Colonic mucosa (tissue), 4 donors: ENCODE measurements at regions not wholly inside any gene's neighbourhood (a gene's known extent, or its start where the extent isn't known, plus 50 kb on each side); places are given as distances from the start of the nearest gene placed in this dataset.

Experiments used
- DNase-seq: peaks from one replicate; pipeline ENCODE4 v3.0.0-alpha.2; 2020
- H3K27ac ChIP-seq: fragments of 200-600 bp; one replicate; pipeline ENCODE4 v1.8.0; 2021
- H3K27me3 ChIP-seq: fragments of 200-600 bp; one replicate; pipeline ENCODE4 v1.8.0; 2021
- H3K36me3 ChIP-seq: fragments of 200-600 bp; one replicate; pipeline ENCODE4 v1.8.0; 2021
- H3K4me1 ChIP-seq: fragments of 200-600 bp; one replicate; pipeline ENCODE4 v1.8.0; 2021; ENCODE audit warnings: mild to moderate bottlenecking
- H3K4me3 ChIP-seq: fragments of 200-600 bp; one replicate; pipeline ENCODE4 v1.8.0; 2021
- H3K9ac ChIP-seq, 2 donors: one replicate each; pipeline ENCODE4 v1.7.0; 2013; ENCODE audit warnings: control low read depth in 2 of 2, low read depth in 2 of 2, low read length in 2 of 2
- H3K9me3 ChIP-seq: fragments of 200-600 bp; one replicate; pipeline ENCODE4 v1.8.0; 2021
- intact Hi-C: fragments of 100-400 bp; cut with DNase I; formaldehyde crosslinking; loops from one replicate; pipeline ENCODE4 v1.14.1; 2022
- TF ChIP-seq, protein P1 (sequence below): fragments of 200-600 bp; IDR thresholded peaks from one replicate; pipeline ENCODE4 v1.8.0; 2022; ENCODE audit warnings: antibody characterized with exemption, mild to moderate bottlenecking
- donor health status: healthy.
- donor health status: DM: no; HTN: no; CAD: no.
- donor health status: DM: no; HTN: no; CAD: no.

- H3K9me3 ChIP-seq: no peaks in the 10 kb centered on the region
- no peak overlapping the region for H3K4me3 ChIP-seq
- DNase-seq: no peak
- H3K27me3 ChIP-seq: no peaks in the 10 kb centered on the region
- TF ChIP-seq, protein P1, sequence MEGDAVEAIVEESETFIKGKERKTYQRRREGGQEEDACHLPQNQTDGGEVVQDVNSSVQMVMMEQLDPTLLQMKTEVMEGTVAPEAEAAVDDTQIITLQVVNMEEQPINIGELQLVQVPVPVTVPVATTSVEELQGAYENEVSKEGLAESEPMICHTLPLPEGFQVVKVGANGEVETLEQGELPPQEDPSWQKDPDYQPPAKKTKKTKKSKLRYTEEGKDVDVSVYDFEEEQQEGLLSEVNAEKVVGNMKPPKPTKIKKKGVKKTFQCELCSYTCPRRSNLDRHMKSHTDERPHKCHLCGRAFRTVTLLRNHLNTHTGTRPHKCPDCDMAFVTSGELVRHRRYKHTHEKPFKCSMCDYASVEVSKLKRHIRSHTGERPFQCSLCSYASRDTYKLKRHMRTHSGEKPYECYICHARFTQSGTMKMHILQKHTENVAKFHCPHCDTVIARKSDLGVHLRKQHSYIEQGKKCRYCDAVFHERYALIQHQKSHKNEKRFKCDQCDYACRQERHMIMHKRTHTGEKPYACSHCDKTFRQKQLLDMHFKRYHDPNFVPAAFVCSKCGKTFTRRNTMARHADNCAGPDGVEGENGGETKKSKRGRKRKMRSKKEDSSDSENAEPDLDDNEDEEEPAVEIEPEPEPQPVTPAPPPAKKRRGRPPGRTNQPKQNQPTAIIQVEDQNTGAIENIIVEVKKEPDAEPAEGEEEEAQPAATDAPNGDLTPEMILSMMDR: no peak
- H3K27ac ChIP-seq: no peak overlapping the region
- intact Hi-C loops: no loop called here
- H3K4me1 ChIP-seq: no peaks in the 10 kb centered on the region
- no peak overlapping the region for H3K9ac ChIP-seq
- no peaks in the 10 kb centered on the region for H3K36me3 ChIP-seq
Observed at GRCh38 chr13:91046715-91047327, 300.7 kb upstream of the MIR17HG start.

DNA sequence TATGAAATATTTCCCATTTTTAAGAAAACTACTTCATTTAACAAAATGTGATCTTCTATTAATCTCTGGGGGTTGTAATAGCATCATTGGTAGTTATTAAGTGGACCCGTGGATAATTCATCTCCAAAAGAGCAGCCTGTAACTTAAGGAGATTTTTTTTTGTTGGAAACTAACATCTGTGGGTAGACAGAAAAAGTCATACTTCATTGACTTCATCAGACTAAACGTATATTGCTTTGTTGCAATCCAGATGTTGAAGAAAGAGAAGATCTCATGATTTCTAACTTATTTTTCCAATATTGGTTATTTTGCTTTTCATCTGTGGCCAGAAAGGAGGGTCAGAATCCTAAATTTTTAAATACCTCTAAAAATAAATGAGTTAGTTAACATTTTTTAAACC, 296.5 kb upstream of the MIR17HG start:
- H3K27ac ChIP-seq: no peak overlapping the region
- TF ChIP-seq, protein P1: no peak
- no peak overlapping the region for H3K9ac ChIP-seq
- no peaks in the 10 kb centered on the region for H3K27me3 ChIP-seq
- H3K9me3 ChIP-seq: no peaks in the 10 kb centered on the region
- intact Hi-C loops: no loop called here
- no peak overlapping the region for H3K4me3 ChIP-seq
- no peaks in the 10 kb centered on the region for H3K36me3 ChIP-seq
- no peak for DNase-seq
- H3K4me1 ChIP-seq: no peaks in the 10 kb centered on the region

DNA sequence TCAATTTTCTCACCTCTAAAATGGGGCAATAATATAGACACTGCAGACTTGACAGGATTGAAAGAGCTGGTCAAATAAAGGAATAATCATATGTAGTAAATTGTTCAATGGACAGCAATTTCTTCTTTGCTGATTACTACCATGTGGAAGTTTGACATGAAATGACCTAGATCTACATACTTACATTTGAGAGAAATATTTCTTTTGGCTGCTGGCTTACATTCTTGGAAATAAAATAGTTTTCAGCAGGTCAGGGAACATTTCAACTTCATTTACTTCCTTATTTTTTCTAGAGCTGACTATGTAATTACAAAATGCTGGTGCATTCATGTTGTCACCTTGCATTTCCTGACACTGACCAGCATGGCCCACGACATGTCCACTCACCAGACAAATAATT, 294.6 kb upstream of the MIR17HG start:
- Histone ChIP-seq H3K36me3 (no peaks in the 10 kb centered on the region), H3K9ac (no peak overlapping the region), H3K27me3 (no peaks in the 10 kb centered on the region), H3K9me3 (no peaks in the 10 kb centered on the region), H3K4me3 (no peak overlapping the region), H3K4me1 (no peaks in the 10 kb centered on the region), H3K27ac (no peak overlapping the region)
- TF ChIP-seq, protein P1: no peak
- no peak for DNase-seq
- intact Hi-C loops: no loop called here

- H3K4me1 ChIP-seq: no peaks in the 10 kb centered on the region
- no peak overlapping the region for H3K9ac ChIP-seq
- no peak overlapping the region for H3K4me3 ChIP-seq
- DNase-seq: no peak
- no peaks in the 10 kb centered on the region for H3K36me3 ChIP-seq
- H3K27me3 ChIP-seq: no peaks in the 10 kb centered on the region
- H3K27ac ChIP-seq: no peak overlapping the region
- TF ChIP-seq, protein P1: no peak
- intact Hi-C loops: no loop called here
- no peaks in the 10 kb centered on the region for H3K9me3 ChIP-seq
Observed at GRCh38 chr13:91053318-91054065, 294.0 kb upstream of the MIR17HG start.

DNA sequence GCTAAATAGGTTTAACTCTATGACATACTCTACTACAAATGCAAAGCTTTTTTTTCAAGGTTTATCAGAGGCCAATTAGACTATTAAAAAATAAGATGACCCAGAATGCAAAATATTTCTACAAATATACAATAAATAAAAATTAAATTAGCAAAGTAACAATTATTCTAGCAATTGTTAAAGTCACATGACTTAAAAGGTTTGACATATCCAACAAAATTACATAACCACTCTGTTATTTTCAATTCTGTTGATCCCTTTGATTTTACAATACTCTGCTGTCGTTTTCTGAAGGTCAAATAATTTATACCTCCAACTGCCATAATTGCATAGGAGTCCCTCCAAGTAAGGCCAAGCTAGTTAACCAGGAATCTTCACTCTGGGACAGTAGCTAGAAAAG, 292.6 kb upstream of the MIR17HG start:
- intact Hi-C loops: no loop called here
- H3K27ac ChIP-seq: no peak overlapping the region

More for the DNA sequence above, 292.6 kb upstream of the MIR17HG start:
- H3K36me3 ChIP-seq: no peaks in the 10 kb centered on the region
- H3K9ac ChIP-seq: no peak overlapping the region
- no peaks in the 10 kb centered on the region for H3K27me3 ChIP-seq
- no peaks in the 10 kb centered on the region for H3K4me1 ChIP-seq
- no peak overlapping the region for H3K4me3 ChIP-seq
- TF ChIP-seq, protein P1: no peak
- no peak for DNase-seq
- H3K9me3 ChIP-seq: no peaks in the 10 kb centered on the region
